ENCODE measurements at regions not wholly inside any gene's neighbourhood (a gene's known extent, or its start where the extent isn't known, plus 50 kb on each side); places are given as distances from the start of the nearest gene placed in this dataset.

DNA sequence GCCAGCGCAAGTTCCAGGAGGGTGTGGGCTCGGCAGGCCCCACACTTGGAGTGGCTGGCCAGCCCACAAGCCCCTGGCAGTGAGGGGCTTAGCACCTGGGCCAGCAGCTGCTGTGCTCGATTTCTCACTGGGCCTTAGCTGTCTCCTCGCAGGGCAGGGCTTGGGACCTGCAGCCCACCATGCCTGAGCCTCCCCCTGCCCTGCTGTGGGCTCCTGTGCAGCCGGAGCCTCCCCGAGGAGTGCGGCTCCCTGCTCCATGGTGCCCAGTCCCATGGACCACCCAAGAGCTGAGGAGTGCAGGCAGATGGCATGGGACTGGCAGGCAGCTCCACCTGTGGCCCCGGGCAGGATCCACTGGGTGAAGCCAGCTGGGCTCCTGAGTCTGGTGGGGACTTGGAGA is 139.2 kb upstream of the CXCL13 start:
- in situ Hi-C loops (cut with HindIII; ENCODE audit: low pct_ligation_motif_present, low sequenced_read_pairs): no loop called here
- H3K4me3 ChIP-seq (ENCODE audit: low read depth, low read length): no peak overlapping the region
- TF ChIP-seq, protein P1, sequence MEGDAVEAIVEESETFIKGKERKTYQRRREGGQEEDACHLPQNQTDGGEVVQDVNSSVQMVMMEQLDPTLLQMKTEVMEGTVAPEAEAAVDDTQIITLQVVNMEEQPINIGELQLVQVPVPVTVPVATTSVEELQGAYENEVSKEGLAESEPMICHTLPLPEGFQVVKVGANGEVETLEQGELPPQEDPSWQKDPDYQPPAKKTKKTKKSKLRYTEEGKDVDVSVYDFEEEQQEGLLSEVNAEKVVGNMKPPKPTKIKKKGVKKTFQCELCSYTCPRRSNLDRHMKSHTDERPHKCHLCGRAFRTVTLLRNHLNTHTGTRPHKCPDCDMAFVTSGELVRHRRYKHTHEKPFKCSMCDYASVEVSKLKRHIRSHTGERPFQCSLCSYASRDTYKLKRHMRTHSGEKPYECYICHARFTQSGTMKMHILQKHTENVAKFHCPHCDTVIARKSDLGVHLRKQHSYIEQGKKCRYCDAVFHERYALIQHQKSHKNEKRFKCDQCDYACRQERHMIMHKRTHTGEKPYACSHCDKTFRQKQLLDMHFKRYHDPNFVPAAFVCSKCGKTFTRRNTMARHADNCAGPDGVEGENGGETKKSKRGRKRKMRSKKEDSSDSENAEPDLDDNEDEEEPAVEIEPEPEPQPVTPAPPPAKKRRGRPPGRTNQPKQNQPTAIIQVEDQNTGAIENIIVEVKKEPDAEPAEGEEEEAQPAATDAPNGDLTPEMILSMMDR (IDR thresholded peaks at IDR 0.05; ENCODE audit: low read depth, low read length, missing control alignments): no peak

DNA sequence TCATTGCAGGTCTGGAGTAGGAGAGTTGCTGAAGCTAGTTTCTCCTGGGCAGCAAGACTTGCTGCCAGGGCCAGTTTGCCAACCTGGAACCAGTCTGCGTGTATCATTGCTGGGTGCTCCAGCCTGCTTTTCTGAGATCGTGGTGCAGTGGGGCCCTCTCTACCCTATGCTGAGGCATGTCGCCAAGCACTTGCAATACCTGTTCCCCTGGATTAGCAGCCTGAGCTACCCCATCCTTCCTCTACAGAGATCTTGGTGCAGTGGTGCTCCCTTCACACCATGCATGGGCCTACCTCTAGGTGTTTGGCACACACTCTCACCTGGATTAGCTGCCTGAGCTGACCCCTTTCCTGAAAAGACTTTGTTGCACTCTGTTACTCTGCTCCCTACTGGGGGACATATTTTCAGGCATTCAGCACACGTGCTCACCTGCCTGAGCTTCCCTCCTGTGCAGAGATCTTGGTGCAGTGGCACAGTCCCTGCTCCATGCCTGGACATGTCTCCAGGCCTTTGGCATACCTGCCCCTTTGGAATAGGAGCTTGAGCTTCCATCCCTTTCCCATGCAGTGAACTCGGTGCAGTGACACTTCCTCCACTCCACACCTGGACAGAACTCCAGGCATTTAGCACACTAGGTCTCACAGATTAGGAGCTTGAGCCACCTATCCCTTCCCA is 133.7 kb upstream of the CXCL13 start:
- no peak for DNase-seq
- Histone ChIP-seq H3K36me3 (replicated peaks) (no peaks in the 10 kb centered on the region), H3K27ac (no peak overlapping the region), H3K27me3 (replicated peaks) (no peaks in the 10 kb centered on the region), H3K4me3 (ENCODE audit: low read depth, low read length) (no peak overlapping the region)
- TF ChIP-seq, protein P1 (IDR thresholded peaks at IDR 0.05; ENCODE audit: low read depth, low read length, missing control alignments): no peak
- in situ Hi-C loops (cut with HindIII; ENCODE audit: low pct_ligation_motif_present, low sequenced_read_pairs): no loop called here

More for the DNA sequence above, 139.2 kb upstream of the CXCL13 start:
- no peak for DNase-seq
- H3K27ac ChIP-seq: no peak overlapping the region
- H3K27me3 ChIP-seq (replicated peaks): no peaks in the 10 kb centered on the region
- no peaks in the 10 kb centered on the region for H3K36me3 ChIP-seq (replicated peaks)

DNA sequence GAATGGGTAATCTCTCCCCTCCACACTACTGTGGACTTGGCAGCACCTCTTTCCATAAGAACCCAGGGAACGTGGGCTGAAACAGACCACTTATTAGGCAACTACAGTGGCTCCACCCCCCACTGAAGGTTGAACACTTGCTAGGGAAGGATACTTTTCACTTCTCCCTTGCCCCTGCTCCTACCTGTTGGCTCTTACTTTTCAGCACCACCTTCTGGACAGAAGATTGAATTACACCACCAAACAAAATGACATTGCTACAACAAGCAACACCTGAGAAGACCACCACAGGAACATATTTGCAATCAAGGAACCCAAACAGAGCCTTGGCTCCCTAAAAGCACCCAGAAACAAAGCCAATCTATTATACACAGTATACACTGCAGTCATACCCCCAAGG is 132.1 kb upstream of the CXCL13 start:
- H3K27me3 ChIP-seq (replicated peaks): no peaks in the 10 kb centered on the region
- H3K4me3 ChIP-seq (ENCODE audit: low read depth, low read length): no peak overlapping the region
- H3K27ac ChIP-seq: no peak overlapping the region
- in situ Hi-C loops (cut with HindIII; ENCODE audit: low pct_ligation_motif_present, low sequenced_read_pairs): no loop called here
- no peak for DNase-seq
- TF ChIP-seq, protein P1 (IDR thresholded peaks at IDR 0.05; ENCODE audit: low read depth, low read length, missing control alignments): peak; percentile 52
- no peaks in the 10 kb centered on the region for H3K36me3 ChIP-seq (replicated peaks)

DNA sequence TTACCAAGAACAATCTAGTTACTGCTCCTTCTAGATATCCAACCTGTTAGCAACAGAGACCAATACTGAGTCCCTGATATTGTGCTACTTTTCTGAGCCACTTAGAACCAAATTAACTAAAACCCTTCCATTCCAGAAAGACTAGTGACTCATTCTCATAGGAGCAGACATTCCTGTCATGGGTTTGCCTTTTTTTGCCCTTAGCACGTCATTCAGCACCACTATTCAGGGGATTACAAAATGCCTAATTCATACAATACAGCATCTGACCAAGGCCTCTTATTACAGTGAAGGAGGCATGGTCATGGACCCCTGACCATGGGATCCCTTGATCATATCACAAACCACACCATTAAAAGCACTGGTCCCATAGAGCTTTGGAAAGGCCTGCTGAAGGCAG is 123.8 kb upstream of the CXCL13 start:
- in situ Hi-C loops (cut with HindIII; ENCODE audit: low pct_ligation_motif_present, low sequenced_read_pairs): no loop called here
- DNase-seq: no peak

DNA sequence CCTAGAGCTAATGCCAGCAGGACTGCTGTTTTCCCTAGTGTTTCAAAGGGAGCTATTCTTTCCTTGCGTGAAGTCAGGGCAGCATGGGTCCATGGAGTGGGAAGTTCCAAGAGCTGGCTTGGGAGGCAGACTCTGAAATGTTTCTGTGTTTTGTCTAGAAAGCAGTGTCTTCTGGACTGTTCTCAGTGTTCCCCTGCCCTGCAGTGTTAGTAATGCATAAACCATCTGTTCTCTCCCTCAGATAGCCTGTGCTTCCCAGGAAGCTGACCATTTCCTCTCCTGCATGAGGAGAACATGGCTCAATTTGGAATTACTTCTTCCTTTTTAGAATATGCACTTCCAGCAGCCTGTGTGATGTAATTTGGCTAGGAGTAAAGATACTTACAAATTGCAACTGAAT is 116.7 kb upstream of the CXCL13 start:
- in situ Hi-C loops (cut with HindIII; ENCODE audit: low pct_ligation_motif_present, low sequenced_read_pairs): no loop called here
- Histone ChIP-seq H3K4me3 (ENCODE audit: low read depth, low read length) (no peak overlapping the region), H3K36me3 (replicated peaks) (no peaks in the 10 kb centered on the region), H3K27me3 (replicated peaks) (no peaks in the 10 kb centered on the region), H3K27ac (no peak overlapping the region)
- TF ChIP-seq, protein P1 (IDR thresholded peaks at IDR 0.05; ENCODE audit: low read depth, low read length, missing control alignments): no peak
- DNase-seq: no peak

More for the DNA sequence above, 123.8 kb upstream of the CXCL13 start:
- no peaks in the 10 kb centered on the region for H3K27me3 ChIP-seq (replicated peaks)
- no peak overlapping the region for H3K4me3 ChIP-seq (ENCODE audit: low read depth, low read length)
- no peaks in the 10 kb centered on the region for H3K36me3 ChIP-seq (replicated peaks)
- TF ChIP-seq, protein P1 (IDR thresholded peaks at IDR 0.05; ENCODE audit: low read depth, low read length, missing control alignments): no peak
- H3K27ac ChIP-seq: no peak overlapping the region

All from brain microvascular endothelial cell (primary cell).